ENCODE measurements at regions not wholly inside any gene's neighbourhood (a gene's known extent, or its start where the extent isn't known, plus 50 kb on each side); places are given as distances from the start of the nearest gene placed in this dataset.

DNA sequence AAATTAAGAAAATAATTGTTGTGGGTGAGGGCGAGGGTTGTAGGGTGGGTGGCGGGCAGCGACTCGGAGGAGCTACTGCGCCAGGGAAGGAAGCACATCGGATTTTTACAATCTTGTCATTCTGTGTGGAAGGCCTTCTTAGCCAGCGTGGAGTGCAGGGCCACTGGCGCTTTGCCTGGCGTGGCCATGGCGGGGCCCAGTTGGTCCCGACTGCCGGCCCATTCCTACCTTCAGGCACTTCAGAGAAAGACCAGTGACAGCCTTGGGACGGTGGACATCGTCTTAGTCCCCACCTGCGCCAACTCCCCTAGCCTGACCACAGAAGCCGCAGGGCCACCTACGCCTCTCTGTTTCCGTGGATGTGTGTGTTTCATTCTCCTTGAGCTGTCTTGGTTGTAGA lies 136.9 kb upstream of the NEGR1 start:
- TF ChIP-seq, protein P1, sequence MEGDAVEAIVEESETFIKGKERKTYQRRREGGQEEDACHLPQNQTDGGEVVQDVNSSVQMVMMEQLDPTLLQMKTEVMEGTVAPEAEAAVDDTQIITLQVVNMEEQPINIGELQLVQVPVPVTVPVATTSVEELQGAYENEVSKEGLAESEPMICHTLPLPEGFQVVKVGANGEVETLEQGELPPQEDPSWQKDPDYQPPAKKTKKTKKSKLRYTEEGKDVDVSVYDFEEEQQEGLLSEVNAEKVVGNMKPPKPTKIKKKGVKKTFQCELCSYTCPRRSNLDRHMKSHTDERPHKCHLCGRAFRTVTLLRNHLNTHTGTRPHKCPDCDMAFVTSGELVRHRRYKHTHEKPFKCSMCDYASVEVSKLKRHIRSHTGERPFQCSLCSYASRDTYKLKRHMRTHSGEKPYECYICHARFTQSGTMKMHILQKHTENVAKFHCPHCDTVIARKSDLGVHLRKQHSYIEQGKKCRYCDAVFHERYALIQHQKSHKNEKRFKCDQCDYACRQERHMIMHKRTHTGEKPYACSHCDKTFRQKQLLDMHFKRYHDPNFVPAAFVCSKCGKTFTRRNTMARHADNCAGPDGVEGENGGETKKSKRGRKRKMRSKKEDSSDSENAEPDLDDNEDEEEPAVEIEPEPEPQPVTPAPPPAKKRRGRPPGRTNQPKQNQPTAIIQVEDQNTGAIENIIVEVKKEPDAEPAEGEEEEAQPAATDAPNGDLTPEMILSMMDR (IDR thresholded peaks at IDR 0.05): no peak
- no peak for TF ChIP-seq POLR2A (IDR thresholded peaks at IDR 0.05)

Data from testis (tissue), 2 donors.